ENCODE measurements at regions not wholly inside any gene's neighbourhood (a gene's known extent, or its start where the extent isn't known, plus 50 kb on each side); places are given as distances from the start of the nearest gene placed in this dataset.

GRCh38 chr2:7722212-7722910 is 805.1 kb downstream of the RNF144A start:
- no peak for DNase-seq (ENCODE audit: low read depth)

GRCh38 chr2:7724336-7724735 is 807.1 kb downstream of the RNF144A start:
- no peak for DNase-seq (ENCODE audit: low read depth)

GRCh38 chr2:7725171-7725849 is 808.1 kb downstream of the RNF144A start:
- DNase-seq (ENCODE audit: low read depth): no peak

GRCh38 chr2:7725850-7726242 is 808.6 kb downstream of the RNF144A start:
- DNase-seq (ENCODE audit: low read depth): no peak

GRCh38 chr2:7726989-7727388 is 809.8 kb downstream of the RNF144A start:
- DNase-seq (ENCODE audit: low read depth): no peak

GRCh38 chr2:7728388-7728787 is 811.2 kb downstream of the RNF144A start:
- DNase-seq (ENCODE audit: low read depth): no peak

GRCh38 chr2:7730449-7730848 is 813.2 kb downstream of the RNF144A start:
- no peak for DNase-seq (ENCODE audit: low read depth)

GRCh38 chr2:7730990-7731389 is 813.8 kb downstream of the RNF144A start:
- no peak for DNase-seq (ENCODE audit: low read depth)

- no peak for DNase-seq (ENCODE audit: low read depth)
Observed at GRCh38 chr2:7732497-7732896, 815.3 kb downstream of the RNF144A start.

- no peak for DNase-seq (ENCODE audit: low read depth)
Observed at GRCh38 chr2:7736646-7737305, 819.6 kb downstream of the RNF144A start.

- no peak for DNase-seq (ENCODE audit: low read depth)
Observed at GRCh38 chr2:7738596-7738995, 821.4 kb downstream of the RNF144A start.

- DNase-seq (ENCODE audit: low read depth): no peak
Observed at GRCh38 chr2:7740114-7740513, 822.9 kb downstream of the RNF144A start.

- DNase-seq (ENCODE audit: low read depth): no peak
Observed at GRCh38 chr2:7742301-7742700, 825.1 kb downstream of the RNF144A start.

- DNase-seq (ENCODE audit: low read depth): peak; percentile 34
Observed at GRCh38 chr2:7744827-7745226, 827.6 kb downstream of the RNF144A start.

- no peak for DNase-seq (ENCODE audit: low read depth)
Observed at GRCh38 chr2:7745369-7745768, 828.2 kb downstream of the RNF144A start.

- peak; percentile 15 for DNase-seq (ENCODE audit: low read depth)
Observed at GRCh38 chr2:7748717-7749415, 831.7 kb downstream of the RNF144A start.

GRCh38 chr2:7749895-7750559 is 832.8 kb downstream of the RNF144A start:
- no peak for DNase-seq (ENCODE audit: low read depth)

GRCh38 chr2:7752291-7752690 is 835.1 kb downstream of the RNF144A start:
- no peak for DNase-seq (ENCODE audit: low read depth)

GRCh38 chr2:7753777-7754176 is 836.6 kb downstream of the RNF144A start:
- no peak for DNase-seq (ENCODE audit: low read depth)

GRCh38 chr2:7755879-7756278 is 838.7 kb downstream of the RNF144A start:
- DNase-seq (ENCODE audit: low read depth): no peak

GRCh38 chr2:7758073-7758759 is 841.0 kb downstream of the RNF144A start:
- no peak for DNase-seq (ENCODE audit: low read depth)

- no peak for DNase-seq (ENCODE audit: low read depth)
Observed at GRCh38 chr2:7759898-7760297, 842.7 kb downstream of the RNF144A start.

All from stimulated activated CD8-positive, alpha-beta memory T cell treated with anti-CD3 and anti-CD28 coated beads, Interleukin-12 subunit alpha, Interleukin-12 subunit beta, amount 100 ng/mL, for 4 hours (primary cell).